Duodenal mucosa (tissue), 2 donors: ENCODE measurements at regions not wholly inside any gene's neighbourhood (a gene's known extent, or its start where the extent isn't known, plus 50 kb on each side); places are given as distances from the start of the nearest gene placed in this dataset.

ENCODE experiments used
- H3K27ac ChIP-seq: one replicate; pipeline ENCODE4 v1.7.0; 2013; ENCODE audit warnings: low read depth, low read length
- H3K27me3 ChIP-seq, 2 donors: one replicate each; pipeline ENCODE4 v1.7.0; 2013; ENCODE audit warnings: low read length in 2 of 2, control low read depth in 1 of 2; ENCODE audit not compliant: insufficient read depth in 2 of 2, control insufficient read depth in 1 of 2
- H3K36me3 ChIP-seq, 2 donors: one replicate each; pipeline ENCODE4 v1.7.0; 2013; ENCODE audit warnings: low read length in 2 of 2, control low read depth in 1 of 2; ENCODE audit not compliant: insufficient read depth in 2 of 2, control insufficient read depth in 1 of 2
- H3K4me1 ChIP-seq, 2 donors: one replicate each; pipeline ENCODE4 v1.7.0; 2013; ENCODE audit warnings: low read length in 2 of 2, control low read depth in 1 of 2; ENCODE audit not compliant: insufficient read depth in 2 of 2, control insufficient read depth in 1 of 2
- H3K4me3 ChIP-seq, 2 donors: one replicate each; pipeline ENCODE4 v1.7.0; 2013; ENCODE audit warnings: low read length in 2 of 2, low read depth in 1 of 2
- H3K9ac ChIP-seq, 2 donors: one replicate each; pipeline ENCODE4 v1.7.0; 2013; ENCODE audit warnings: low read length in 2 of 2, low read depth in 1 of 2
- H3K9me3 ChIP-seq, 2 donors: one replicate each; pipeline ENCODE4 v1.7.0; 2013; ENCODE audit warnings: low read length in 2 of 2, control low read depth in 1 of 2; ENCODE audit not compliant: control insufficient read depth in 1 of 2

- H3K36me3 ChIP-seq: no peaks in the 10 kb centered on the region
- no peaks in the 10 kb centered on the region for H3K4me1 ChIP-seq
- H3K27me3 ChIP-seq: no peaks in the 10 kb centered on the region
- H3K4me3 ChIP-seq: no peak overlapping the region
- H3K9ac ChIP-seq: no peak overlapping the region
- H3K9me3 ChIP-seq: peaks cover 10 to 18% of the 10 kb centered on the region in 2 donors
- no peak overlapping the region for H3K27ac ChIP-seq
Measured at GRCh38 chr9:87327575-87328125, 170.0 kb upstream of the DAPK1 start.

DNA sequence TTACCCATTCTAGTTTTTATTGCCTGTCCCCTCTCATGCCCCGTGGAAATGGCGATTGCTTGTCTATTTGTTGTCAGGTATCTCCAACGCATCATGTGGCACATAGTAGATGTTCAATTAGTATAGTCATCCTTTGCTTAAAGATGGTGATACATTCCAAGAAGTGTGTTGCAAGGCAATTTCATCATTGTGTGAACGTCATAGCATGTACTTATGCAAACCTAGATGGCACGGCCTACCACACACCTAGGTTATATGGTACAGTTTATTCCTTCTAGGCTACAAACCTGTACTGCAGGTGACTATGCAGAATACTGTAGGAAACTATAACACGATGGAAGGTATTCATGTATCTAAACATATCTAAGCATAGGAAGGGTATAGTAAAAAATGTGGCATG is 163.9 kb upstream of the DAPK1 start:
- Histone ChIP-seq H3K4me3 (no peak overlapping the region), H3K27ac (no peak overlapping the region), H3K36me3 (no peaks in the 10 kb centered on the region), H3K27me3 (peaks cover 12% of the 10 kb centered on the region in 2 donors), H3K9me3 (peaks cover 10 to 18% of the 10 kb centered on the region in 2 donors), H3K4me1 (peaks cover 8% of the 10 kb centered on the region in 2 donors), H3K9ac (no peak overlapping the region)

- Histone ChIP-seq H3K36me3 (no peaks in the 10 kb centered on the region), H3K4me1 (peaks cover 8% of the 10 kb centered on the region in 2 donors), H3K27me3 (peaks cover 12% of the 10 kb centered on the region in 2 donors), H3K4me3 (no peak overlapping the region), H3K9ac (no peak overlapping the region), H3K27ac (no peak overlapping the region), H3K9me3 (peaks cover 10 to 18% of the 10 kb centered on the region in 2 donors)
Measured at GRCh38 chr9:87334366-87334765, 163.3 kb upstream of the DAPK1 start.

- Histone ChIP-seq H3K36me3 (no peaks in the 10 kb centered on the region), H3K9ac (no peak overlapping the region), H3K27me3 (peaks cover 12% of the 10 kb centered on the region in 2 donors), H3K9me3 (peaks cover 6 to 7% of the 10 kb centered on the region in 2 donors), H3K27ac (no peak overlapping the region), H3K4me1 (peaks cover 8% of the 10 kb centered on the region in 2 donors), H3K4me3 (no peak overlapping the region)
Measured at GRCh38 chr9:87336407-87336806, 161.3 kb upstream of the DAPK1 start.

- Histone ChIP-seq H3K36me3 (no peaks in the 10 kb centered on the region), H3K27ac (no peak overlapping the region), H3K9ac (no peak overlapping the region), H3K4me1 (peaks cover 8% of the 10 kb centered on the region in 2 donors), H3K9me3 (peaks cover 1 to 2% of the 10 kb centered on the region in 2 donors), H3K4me3 (peak overlapping the region; percentile 51 to 67), H3K27me3 (peaks cover 12% of the 10 kb centered on the region in 2 donors)
Measured at GRCh38 chr9:87336914-87337333, 160.7 kb upstream of the DAPK1 start.

DNA sequence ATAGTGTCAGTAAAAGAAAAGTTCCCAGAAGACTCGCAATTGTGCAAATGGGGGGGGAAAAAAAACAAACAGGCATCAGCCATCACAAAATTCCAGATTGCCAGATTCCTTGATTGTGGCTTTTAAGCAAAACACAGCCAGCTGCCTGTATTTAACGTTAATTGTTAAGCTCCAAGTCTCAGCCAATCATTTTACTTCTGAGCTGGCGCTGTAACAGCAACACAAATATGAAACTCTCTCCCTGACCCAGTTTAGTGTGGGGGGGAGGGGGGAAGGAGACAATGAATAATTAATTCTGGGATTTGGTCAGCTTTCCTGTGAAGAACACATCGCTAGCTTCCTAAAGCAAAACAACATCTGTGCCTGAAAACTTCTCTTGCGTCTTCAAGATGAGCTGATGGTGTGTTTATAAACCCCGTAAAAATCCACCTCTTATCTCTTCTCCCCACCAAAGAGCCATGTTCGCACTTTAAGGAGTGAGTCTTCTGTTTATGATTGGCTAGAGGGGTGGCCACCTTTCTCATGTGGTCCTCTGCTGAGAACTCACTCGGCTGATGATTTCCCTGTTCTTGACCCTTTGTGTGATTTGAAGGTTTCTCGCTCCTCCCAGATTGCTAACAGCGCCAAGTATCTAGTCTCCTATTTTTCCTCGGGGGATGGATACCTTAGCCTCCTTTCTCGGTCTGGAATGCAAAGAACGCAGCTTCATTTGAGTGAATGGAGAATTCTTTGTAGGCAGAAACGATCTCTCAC is 160.2 kb upstream of the DAPK1 start:
- Histone ChIP-seq H3K9ac (no peak overlapping the region), H3K4me3 (peak overlapping the region; percentile 51 to 67), H3K27ac (no peak overlapping the region), H3K36me3 (no peaks in the 10 kb centered on the region), H3K9me3 (no peaks in the 10 kb centered on the region), H3K27me3 (peaks cover 12% of the 10 kb centered on the region in 2 donors), H3K4me1 (peaks cover 8% of the 10 kb centered on the region in 2 donors)

DNA sequence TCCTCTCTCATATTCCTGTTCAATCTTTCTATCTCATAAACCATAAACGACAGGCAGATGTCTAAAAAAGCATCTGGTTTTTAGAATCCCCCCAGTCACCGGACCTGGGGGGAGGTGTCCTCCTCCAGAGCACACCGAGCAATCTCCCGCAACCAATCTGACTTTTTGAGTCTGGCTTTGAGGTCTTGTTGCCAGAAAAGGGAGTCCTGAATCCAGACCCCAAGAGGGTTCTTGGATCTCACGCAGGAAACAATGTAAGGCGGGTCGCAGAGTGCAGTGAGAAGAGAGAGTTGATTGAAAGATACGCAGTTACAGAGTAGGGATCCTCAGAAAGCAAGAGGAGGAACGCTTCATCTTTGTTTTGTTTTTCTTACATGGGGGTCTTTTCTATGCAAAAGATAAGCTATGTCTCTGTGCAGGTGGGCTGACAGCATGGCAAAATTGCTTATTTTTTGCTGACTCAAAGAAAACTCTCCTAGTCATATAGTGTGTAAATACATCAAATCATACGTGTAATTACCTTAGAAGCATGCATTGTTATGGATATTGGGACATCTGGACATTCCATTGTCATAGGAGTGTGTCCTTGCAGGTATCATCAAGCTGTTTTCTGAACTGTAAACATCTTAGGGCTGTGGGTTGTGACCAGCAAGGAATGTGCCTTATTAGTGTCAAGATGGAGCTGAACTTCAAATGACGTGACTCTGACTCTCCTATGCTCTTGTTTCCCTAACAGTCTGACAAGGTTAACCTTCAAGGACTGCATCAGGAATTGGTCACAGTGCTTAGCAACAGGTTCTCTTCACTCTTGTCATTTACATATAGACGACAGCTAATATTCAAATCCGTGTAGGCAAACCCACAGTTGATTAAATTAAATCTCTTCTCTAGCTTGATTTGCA is 159.3 kb upstream of the DAPK1 start:
- Histone ChIP-seq H3K27ac (no peak overlapping the region), H3K9me3 (no peaks in the 10 kb centered on the region), H3K9ac (no peak overlapping the region), H3K27me3 (peaks cover 12% of the 10 kb centered on the region in 2 donors), H3K36me3 (no peaks in the 10 kb centered on the region), H3K4me1 (peaks cover 8% of the 10 kb centered on the region in 2 donors), H3K4me3 (no peak overlapping the region)

- Histone ChIP-seq H3K36me3 (no peaks in the 10 kb centered on the region), H3K4me3 (no peak overlapping the region), H3K27me3 (peaks cover 12% of the 10 kb centered on the region in 2 donors), H3K27ac (no peak overlapping the region), H3K9me3 (no peaks in the 10 kb centered on the region), H3K4me1 (peaks cover 8% of the 10 kb centered on the region in 2 donors), H3K9ac (no peak overlapping the region)
Measured at GRCh38 chr9:87340391-87340790, 157.3 kb upstream of the DAPK1 start.

DNA sequence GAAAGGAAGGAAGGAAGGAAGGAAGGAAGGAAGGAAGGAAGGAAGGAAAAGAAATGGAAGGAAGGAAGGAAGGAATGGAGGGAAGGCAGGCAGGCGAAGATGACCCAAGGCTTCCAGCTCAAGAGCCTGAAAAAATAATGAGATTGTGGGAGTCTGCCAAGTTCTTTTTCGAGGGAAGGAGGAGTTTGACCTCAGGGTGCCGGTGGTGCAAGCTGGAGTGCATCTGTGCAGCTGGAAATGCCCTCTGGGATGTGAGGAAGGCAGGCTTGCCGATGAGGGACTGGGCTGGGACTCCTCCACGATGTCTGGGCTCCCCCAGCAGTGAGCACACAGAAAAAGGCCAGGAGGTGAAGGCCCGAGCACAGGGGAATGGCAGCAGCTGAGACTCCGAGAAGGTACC is 154.9 kb upstream of the DAPK1 start:
- Histone ChIP-seq H3K9me3 (no peaks in the 10 kb centered on the region), H3K27ac (no peak overlapping the region), H3K4me3 (no peak overlapping the region), H3K36me3 (no peaks in the 10 kb centered on the region), H3K27me3 (peaks cover 4 to 8% of the 10 kb centered on the region in 2 donors), H3K9ac (no peak overlapping the region), H3K4me1 (peaks cover 0 to under 1% of the 10 kb centered on the region in 2 donors)
